GM19025 (cell line): ENCODE measurements at regions not wholly inside any gene's neighbourhood (a gene's known extent, or its start where the extent isn't known, plus 50 kb on each side); places are given as distances from the start of the nearest gene placed in this dataset.
A peak's percentile ranks its signal among the peaks of the same experiment; 100 is the strongest.

Experiments
- ATAC-seq: cut with Tn5 transposase; IDR thresholded peaks from one replicate; pipeline ENCODE4 v1.9.1; 2021; ENCODE audit warnings: mild to moderate bottlenecking, low read depth, moderate library complexity; ENCODE audit not compliant: unreplicated experiment

GRCh38 chr1:55716151-55716550, 501.0 kb upstream of the USP24 start:
- ATAC-seq: no peak

- ATAC-seq: no peak
Measured at GRCh38 chr1:55714230-55714629, 499.1 kb upstream of the USP24 start.

DNA sequence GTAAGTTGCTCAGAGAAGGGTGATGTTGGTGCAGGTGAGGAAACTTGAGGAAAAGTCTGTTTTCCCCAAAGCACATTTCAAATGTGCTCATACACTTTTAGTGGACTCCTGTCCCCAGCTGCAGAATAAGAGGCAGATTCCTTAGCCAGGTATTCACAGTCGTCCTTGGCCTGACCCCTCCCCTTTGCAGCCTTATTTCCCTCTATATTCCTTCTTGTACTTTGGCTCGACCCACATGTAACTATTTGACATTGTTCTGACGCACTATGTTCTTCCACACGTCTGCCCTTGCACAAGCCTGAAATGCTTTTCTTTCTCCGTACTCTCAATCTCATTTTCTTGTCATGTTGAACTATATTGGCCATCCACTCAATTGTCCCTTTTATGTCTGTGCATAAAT, 498.4 kb upstream of the USP24 start:
- ATAC-seq: no peak

DNA sequence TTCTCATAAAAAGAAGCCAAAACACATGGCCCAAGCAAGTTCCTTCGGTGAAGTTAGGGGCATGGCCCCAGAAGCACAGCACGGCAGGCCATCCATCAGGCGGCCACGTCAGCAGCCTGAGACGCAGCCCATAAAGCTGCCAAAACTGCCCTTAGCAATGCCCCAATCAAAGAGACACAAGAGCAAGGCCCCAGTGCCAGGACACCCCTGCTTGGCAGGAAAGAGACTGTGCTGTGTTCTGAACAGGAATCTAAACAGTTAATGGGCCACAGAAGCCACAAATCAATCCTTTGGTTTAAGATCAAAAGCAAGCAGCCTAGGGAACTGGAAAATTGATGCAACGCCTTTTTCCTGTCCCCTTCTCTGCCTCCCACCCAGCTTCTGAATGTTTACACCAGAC, 497.0 kb upstream of the USP24 start:
- no peak for ATAC-seq

DNA sequence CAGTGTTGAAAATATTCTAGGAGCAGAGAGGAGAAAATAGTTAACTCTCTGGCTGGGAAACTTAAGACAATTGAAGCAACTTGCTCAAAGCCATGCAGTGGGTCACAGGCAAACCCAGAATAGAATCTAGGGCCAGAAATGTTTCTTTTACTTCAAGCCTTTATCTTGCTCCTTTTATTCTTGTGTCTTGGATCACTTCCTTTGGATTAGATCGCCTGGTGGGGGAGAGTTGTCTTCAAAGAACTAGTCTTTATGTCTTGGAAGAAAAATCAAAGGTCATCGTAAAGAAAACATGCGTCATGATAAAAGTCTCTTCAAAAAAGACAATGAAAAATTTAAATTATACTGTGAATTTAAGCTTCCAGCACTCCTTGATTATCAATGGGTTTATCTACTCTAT, 493.6 kb upstream of the USP24 start:
- ATAC-seq: no peak

DNA sequence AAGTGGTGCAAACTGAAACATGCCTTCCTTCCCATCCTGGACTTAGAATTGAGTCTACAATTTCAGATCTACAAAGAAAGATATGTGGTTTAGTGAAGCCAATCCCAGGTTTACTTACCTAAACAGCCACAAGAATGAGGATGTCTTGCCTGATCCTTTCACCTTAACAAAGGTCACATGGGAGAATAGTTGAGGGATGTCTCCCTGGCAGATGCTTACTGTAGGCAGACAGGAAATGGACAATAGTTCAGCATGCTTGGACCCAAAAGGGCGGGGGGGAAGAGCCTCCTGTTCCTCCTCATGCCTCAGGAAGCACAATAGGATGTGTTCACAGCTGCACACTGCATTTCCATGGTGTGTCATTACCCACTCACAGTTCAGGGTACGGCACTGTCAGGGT, 492.7 kb upstream of the USP24 start:
- ATAC-seq: no peak

DNA sequence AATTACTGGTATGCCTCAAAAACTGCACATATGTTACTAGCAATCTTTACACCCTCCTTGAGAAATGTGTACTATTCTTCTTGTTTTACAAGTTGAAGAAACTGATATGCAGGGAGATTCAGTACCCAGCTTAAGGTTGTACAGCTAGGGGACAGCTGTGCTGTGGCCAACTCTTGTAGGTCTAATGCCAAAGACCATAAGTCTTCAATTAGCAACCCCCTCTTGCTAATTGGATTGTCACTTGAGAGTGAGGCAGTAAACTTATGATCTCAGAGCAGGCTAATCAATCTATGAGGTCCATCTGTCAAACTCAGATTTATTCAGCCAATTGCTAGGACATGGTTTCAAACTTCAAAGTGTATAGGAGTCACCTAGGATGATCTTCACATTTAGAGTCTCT, 492.0 kb upstream of the USP24 start:
- ATAC-seq: no peak

DNA sequence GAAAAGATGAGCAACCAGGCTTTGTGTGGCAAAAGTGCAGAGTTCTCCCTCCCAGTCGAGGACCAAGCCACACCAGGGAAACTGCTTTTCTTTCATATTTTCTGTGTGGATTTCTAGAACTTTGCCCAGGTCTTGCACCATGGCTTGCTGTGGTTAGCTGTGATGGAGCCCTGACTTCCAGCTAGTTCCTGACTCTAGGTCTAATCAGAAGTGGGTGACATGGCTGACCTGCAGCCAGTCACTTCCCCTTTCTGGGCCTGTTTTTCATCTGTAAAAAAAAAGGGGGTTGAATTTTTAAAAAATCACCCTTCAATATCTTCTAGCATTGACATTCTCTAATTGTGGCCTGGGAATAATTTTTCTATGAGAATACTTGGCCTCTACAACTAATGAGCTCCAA, 491.2 kb upstream of the USP24 start:
- no peak for ATAC-seq

DNA sequence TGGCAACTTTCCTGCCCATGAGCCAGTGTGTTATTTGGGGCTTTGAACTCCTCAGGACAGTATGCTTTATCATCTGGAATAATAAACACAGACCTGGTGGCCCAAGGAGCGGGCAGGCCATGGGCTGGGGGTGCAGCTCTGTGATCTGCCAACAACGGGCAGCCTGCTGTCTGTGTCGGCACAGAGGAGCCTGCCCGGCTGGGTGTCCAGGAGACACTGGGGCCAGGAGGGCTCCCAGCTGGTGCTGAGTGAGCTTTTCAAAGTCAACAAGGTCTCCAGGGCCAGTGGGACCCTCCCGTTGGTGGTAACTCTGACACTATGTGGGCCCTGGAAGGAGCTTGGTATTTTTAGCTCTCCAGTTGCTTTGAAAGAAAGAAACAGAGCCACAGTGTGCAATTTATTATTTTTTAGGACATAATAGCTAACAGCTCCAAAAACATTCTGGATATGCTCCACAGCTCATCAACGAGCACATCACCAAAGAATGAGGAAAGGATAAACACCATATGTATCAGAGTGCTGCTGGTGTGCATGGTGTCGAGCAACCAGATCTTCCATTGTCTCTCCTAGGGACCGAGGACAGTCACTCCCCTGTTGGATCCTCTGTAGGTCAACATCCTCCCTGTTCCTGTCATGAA, 488.7 kb upstream of the USP24 start:
- ATAC-seq: no peak

GRCh38 chr1:55702064-55702463, 486.9 kb upstream of the USP24 start:
- peak; percentile 60 for ATAC-seq

DNA sequence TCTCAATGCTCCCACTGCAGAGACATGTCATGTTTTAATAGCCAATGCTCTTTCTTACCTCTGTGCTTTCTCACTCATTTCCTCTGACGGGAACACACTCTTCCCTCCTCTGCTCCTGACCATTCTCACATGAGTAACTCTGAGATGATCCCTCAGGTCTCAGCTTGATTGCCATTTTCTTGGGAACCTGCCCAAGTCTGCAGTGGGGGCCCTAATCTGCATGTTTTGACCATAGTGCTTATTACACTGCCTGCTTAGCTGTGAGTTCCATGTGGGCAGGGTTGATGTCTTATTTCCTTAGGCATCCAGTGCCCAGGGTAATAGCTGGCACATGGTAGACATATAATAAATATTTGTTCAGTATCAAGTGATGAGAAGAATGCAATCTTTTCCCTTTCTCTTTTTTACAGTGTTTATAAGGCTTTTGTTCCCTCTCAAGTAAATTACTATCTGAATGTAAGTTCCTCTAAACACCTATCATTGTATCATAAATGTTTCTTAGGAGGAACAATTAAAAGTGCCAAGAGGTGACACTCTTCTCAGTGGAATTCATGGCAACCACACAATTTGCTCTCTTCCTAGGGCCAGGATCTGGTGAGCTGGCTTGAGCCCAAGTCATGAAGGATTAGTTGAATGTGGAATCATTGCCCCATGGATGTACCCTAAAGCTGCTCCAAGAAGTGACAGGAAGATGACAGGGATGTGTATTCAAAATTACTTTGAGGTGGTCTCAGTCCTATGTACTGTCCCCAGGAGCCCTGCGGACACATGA, 485.4 kb upstream of the USP24 start:
- ATAC-seq: no peak

DNA sequence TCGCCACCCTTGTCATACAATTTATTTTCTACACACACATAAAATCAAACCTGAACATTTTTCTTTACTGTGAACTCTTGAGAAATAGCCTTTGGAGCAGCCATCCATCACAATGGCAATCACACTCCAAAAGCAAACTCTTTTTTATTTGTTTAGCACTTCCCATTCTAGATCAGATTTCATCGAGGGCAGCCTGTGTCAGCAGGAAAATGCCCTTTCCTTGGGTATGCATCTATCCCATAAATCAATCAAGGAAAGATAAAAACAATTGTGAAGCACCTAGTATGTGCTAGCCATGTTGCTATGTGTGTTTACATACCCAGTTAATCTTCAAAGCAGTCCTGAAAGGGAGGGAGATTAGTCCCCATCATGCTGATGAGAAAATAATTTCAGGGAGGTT, 484.1 kb upstream of the USP24 start:
- no peak for ATAC-seq

DNA sequence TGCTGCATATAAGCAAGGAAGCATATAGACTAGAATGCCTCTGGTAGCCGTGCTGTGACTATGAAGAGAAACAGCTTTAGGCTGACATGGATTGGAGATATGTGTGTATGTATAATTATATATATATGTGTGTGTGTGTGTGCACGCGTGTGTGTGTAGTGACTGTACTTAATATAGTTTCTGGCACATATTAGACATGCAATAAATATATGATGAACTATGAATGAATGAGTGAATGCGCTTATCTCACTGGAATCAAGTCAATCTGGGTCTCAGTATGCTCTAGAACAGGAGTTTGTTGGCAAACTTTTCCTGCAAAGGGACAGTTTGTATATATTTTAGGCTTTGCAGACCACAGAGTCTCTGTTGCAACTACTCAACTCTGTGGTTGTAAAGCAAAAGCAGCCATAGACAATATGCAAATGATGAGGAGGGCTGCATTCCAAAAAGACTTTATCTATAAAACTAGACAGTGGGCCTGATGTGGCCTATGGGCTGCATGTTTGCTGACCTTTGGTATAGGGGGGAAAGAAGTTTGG, 482.9 kb upstream of the USP24 start:
- no peak for ATAC-seq

DNA sequence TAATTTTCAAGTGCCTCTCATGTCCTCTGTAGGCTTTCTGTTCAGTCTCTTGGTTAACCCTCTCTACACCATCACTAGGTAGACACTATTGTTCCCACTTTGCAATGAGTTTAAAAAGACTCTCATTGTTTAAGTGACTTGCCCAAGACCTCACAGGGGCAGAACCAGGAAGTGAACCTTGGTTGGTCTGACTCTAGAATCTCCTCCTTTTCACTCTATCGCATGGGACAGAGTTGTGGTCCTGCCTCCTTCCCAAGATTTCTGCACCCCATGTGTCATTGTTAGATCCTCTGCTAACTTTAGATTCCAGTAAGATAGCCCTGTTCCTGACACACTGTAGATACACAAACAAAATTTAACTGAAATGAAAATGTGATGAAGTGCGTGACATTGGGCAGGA, 481.7 kb upstream of the USP24 start:
- ATAC-seq: no peak

- ATAC-seq: no peak
Measured at GRCh38 chr1:55696181-55696754, 481.1 kb upstream of the USP24 start.

GRCh38 chr1:55695552-55695951, 480.4 kb upstream of the USP24 start:
- ATAC-seq: no peak

- no peak for ATAC-seq
Measured at GRCh38 chr1:55695151-55695550, 480.0 kb upstream of the USP24 start.

DNA sequence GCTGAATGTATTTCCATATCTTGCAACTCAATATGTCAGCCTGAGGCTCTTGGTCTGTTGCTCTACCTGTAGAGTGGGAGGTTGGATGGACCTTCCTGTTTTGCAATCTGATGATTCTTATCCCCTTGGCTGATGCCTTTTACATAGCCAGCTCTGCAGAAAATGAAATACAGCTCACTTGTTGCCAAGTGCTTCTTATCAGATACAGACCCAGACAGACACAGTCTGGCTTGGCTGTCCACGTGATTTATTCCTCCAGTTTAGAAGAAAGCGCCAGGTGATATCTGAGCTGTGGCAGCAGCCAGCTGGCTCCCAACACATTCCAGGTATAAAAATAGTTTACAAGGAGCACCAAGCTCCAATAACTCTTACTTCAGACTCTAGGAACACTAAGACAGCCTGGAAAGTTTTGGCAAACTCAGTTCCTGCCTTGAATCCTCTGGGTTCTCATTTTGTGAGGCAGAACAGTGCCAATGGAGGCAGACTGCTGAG, 479.2 kb upstream of the USP24 start:
- no peak for ATAC-seq

GRCh38 chr1:55692726-55693125, 477.6 kb upstream of the USP24 start:
- no peak for ATAC-seq

GRCh38 chr1:55690366-55690765, 475.2 kb upstream of the USP24 start:
- no peak for ATAC-seq

GRCh38 chr1:55689800-55690199, 474.6 kb upstream of the USP24 start:
- ATAC-seq: no peak

GRCh38 chr1:55685560-55685959, 470.4 kb upstream of the USP24 start:
- no peak for ATAC-seq
